K562 (cell line): ENCODE measurements at regions not wholly inside any gene's neighbourhood (a gene's known extent, or its start where the extent isn't known, plus 50 kb on each side); places are given as distances from the start of the nearest gene placed in this dataset.

Experiments used
- ERF ChIP-seq: fragments of 450-650 bp; formaldehyde crosslinking; IDR thresholded peaks from 2 replicates; pipeline ENCODE4 v1.4.0; 2020; ENCODE audit warnings: mild to moderate bottlenecking, mixed read lengths
- TARDBP ChIP-seq: fragments of 450-650 bp; IDR thresholded peaks from 2 replicates; pipeline ENCODE4 v1.6.1; 2016
- VEZF1 ChIP-seq: fragments of 200-800 bp; sonication (Bioruptor generic); IDR thresholded peaks from 2 replicates; pipeline ENCODE4 v1.6.1; 2017; ENCODE audit warnings: missing genetic modification characterization, missing compliant biosample characterization
- ZBTB33 ChIP-seq: sonication (generic); formaldehyde crosslinking; IDR thresholded peaks from 2 replicates; pipeline ENCODE4 v1.8.1; 2023; ENCODE audit warnings: mild to moderate bottlenecking, missing genetic modification reagents
- ZNF121 ChIP-seq: sonication (generic); formaldehyde crosslinking; conservative IDR thresholded peaks from 2 replicates; pipeline ENCODE4 v1.8.0; 2022; ENCODE audit warnings: missing genetic modification reagents

GRCh38 chr17:34757611-34758010, 178.2 kb downstream of the TMEM132E start:
- TF ChIP-seq TARDBP (no peak), ZNF121 (CRISPR knock-in tag) (no peak), ERF (CRISPR knock-in tag) (no peak), VEZF1 (CRISPR knock-in tag) (no peak), ZBTB33 (CRISPR knock-in tag) (no peak)
